ENCODE measurements at regions not wholly inside any gene's neighbourhood (a gene's known extent, or its start where the extent isn't known, plus 50 kb on each side); places are given as distances from the start of the nearest gene placed in this dataset.

DNA sequence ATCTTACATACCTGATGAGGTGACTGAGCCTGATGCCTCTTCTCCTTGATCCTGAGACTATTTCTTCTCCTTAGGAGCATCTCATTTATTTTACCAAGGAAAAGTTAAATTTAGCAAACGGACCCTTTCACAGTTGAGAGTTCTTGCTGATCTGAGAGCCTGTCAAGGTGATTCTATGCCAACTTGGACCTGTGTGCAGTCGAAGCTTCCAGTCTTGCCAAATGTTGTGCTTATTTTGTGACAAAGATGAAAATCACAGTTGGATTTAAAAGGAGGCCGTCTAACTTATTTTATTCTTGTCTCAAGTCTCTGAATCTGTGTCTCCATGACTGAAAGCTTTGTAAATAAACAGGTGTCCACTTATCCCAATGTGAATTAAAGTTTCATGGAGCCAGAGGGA is 296.3 kb upstream of the EPHA3 start:
- POLR2A ChIA-PET = no interaction called here

DNA sequence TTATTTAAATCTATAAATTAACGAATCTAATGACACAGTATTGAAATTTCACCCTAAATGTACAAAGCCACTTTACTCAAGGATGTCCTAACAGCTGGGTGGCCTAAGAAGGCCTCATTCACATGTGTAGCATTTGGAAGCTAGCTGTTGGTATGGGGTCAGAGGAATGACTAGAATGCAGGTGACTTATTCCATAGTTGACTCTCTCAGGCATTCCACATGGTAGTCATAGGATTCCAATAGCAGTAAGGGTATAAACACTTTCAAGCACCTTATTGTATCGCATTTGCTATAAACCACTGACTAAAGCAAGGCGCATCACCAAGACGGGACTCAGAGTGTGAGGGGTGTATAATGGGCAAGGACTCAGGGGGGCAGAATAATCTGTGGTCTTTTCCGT is 294.8 kb upstream of the EPHA3 start:
- no peak overlapping the region for H3K27ac ChIP-seq (ENCODE audit: low read depth in 2 of 2, low read length in 1 of 2)
- ChIA-PET POLR2A (no interaction called here), CTCF (no interaction called here)
- no peak overlapping the region for H3K4me2 ChIP-seq
- no peaks in the 10 kb centered on the region for H3K9me2 ChIP-seq
- H3K27me3 ChIP-seq (ENCODE audit: insufficient read depth) = no peaks in the 10 kb centered on the region
- no peaks in the 10 kb centered on the region for H3K79me2 ChIP-seq (ENCODE audit: insufficient read depth)
- no peaks in the 10 kb centered on the region for H4K20me1 ChIP-seq (ENCODE audit: insufficient read depth)
- H3F3A ChIP-seq (replicated peaks; ENCODE audit: insufficient read depth) = peaks cover 4% of the 10 kb centered on the region
- no peak overlapping the region for H3K4me3 ChIP-seq (ENCODE audit: low read depth in 2 of 2, low read length in 1 of 2)
- no peaks in the 10 kb centered on the region; a peak in 1 of 4 replicates for H3K4me1 ChIP-seq (ENCODE audit: control insufficient read depth in 1 of 2, insufficient read depth in 2 of 2, low read depth in 1 of 2, low read length in 1 of 2)
- H3K9me3 ChIP-seq = no peaks in the 10 kb centered on the region
- no peak overlapping the region for H3K9ac ChIP-seq
- WGBS (ENCODE audit: low lambda C conversion rate) = 25% methylated on average over 5 of the region's 5 CpGs
- TF ChIP-seq FOXJ3 (CRISPR knock-in tag; IDR thresholded peaks at IDR 0.05) (no peak), CHD2 (IDR thresholded peaks at IDR 0.05; ENCODE audit: low read length, partially characterized antibody) (no peak), ELF1 (IDR thresholded peaks at IDR 0.05) (no peak), POLR2AphosphoS5 (IDR thresholded peaks at IDR 0.05; ENCODE audit: low read depth, low read length) (no peak), TCF12 (IDR thresholded peaks at IDR 0.05) (no peak), RAD21 (IDR thresholded peaks at IDR 0.05; ENCODE audit: low read length) (no peak), FOSL2 (IDR thresholded peaks at IDR 0.05; ENCODE audit: borderline replicate concordance, low read depth) (no peak), EP300 (IDR thresholded peaks at IDR 0.05; ENCODE audit: borderline replicate concordance in 1 of 2, low read depth in 1 of 2, low read length in 1 of 2) (no peak), SMC3 (IDR thresholded peaks at IDR 0.05; ENCODE audit: low read depth, low read length) (no peak)
- TF ChIP-seq, protein P1, sequence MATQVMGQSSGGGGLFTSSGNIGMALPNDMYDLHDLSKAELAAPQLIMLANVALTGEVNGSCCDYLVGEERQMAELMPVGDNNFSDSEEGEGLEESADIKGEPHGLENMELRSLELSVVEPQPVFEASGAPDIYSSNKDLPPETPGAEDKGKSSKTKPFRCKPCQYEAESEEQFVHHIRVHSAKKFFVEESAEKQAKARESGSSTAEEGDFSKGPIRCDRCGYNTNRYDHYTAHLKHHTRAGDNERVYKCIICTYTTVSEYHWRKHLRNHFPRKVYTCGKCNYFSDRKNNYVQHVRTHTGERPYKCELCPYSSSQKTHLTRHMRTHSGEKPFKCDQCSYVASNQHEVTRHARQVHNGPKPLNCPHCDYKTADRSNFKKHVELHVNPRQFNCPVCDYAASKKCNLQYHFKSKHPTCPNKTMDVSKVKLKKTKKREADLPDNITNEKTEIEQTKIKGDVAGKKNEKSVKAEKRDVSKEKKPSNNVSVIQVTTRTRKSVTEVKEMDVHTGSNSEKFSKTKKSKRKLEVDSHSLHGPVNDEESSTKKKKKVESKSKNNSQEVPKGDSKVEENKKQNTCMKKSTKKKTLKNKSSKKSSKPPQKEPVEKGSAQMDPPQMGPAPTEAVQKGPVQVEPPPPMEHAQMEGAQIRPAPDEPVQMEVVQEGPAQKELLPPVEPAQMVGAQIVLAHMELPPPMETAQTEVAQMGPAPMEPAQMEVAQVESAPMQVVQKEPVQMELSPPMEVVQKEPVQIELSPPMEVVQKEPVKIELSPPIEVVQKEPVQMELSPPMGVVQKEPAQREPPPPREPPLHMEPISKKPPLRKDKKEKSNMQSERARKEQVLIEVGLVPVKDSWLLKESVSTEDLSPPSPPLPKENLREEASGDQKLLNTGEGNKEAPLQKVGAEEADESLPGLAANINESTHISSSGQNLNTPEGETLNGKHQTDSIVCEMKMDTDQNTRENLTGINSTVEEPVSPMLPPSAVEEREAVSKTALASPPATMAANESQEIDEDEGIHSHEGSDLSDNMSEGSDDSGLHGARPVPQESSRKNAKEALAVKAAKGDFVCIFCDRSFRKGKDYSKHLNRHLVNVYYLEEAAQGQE (IDR thresholded peaks at IDR 0.05; ENCODE audit: low read depth, low read length) = no peak
- TF ChIP-seq, protein P2, sequence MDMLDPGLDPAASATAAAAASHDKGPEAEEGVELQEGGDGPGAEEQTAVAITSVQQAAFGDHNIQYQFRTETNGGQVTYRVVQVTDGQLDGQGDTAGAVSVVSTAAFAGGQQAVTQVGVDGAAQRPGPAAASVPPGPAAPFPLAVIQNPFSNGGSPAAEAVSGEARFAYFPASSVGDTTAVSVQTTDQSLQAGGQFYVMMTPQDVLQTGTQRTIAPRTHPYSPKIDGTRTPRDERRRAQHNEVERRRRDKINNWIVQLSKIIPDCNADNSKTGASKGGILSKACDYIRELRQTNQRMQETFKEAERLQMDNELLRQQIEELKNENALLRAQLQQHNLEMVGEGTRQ (IDR thresholded peaks at IDR 0.05; ENCODE audit: borderline replicate concordance, low read depth, low read length) = no peak
- TF ChIP-seq, protein P3, sequence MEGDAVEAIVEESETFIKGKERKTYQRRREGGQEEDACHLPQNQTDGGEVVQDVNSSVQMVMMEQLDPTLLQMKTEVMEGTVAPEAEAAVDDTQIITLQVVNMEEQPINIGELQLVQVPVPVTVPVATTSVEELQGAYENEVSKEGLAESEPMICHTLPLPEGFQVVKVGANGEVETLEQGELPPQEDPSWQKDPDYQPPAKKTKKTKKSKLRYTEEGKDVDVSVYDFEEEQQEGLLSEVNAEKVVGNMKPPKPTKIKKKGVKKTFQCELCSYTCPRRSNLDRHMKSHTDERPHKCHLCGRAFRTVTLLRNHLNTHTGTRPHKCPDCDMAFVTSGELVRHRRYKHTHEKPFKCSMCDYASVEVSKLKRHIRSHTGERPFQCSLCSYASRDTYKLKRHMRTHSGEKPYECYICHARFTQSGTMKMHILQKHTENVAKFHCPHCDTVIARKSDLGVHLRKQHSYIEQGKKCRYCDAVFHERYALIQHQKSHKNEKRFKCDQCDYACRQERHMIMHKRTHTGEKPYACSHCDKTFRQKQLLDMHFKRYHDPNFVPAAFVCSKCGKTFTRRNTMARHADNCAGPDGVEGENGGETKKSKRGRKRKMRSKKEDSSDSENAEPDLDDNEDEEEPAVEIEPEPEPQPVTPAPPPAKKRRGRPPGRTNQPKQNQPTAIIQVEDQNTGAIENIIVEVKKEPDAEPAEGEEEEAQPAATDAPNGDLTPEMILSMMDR (IDR thresholded peaks at IDR 0.05) = no peak
- TF ChIP-seq, protein P4, sequence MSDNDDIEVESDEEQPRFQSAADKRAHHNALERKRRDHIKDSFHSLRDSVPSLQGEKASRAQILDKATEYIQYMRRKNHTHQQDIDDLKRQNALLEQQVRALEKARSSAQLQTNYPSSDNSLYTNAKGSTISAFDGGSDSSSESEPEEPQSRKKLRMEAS (IDR thresholded peaks at IDR 0.05; ENCODE audit: low read depth) = no peak
- no peaks in the 10 kb centered on the region for H3K36me3 ChIP-seq (replicated peaks in 1 of 2; ENCODE audit: control insufficient read depth in 1 of 2, insufficient read depth in 2 of 2, low read length in 1 of 2)
- DNase-seq = no peak
- H2AFZ ChIP-seq (ENCODE audit: low read depth) = no peak overlapping the region

More for the DNA sequence above, 296.3 kb upstream of the EPHA3 start:
- Histone ChIP-seq H3F3A (replicated peaks; ENCODE audit: insufficient read depth) (peaks cover 4% of the 10 kb centered on the region), H2AFZ (ENCODE audit: low read depth) (no peak overlapping the region), H3K4me2 (no peak overlapping the region), H3K36me3 (replicated peaks in 1 of 2; ENCODE audit: control insufficient read depth in 1 of 2, insufficient read depth in 2 of 2, low read length in 1 of 2) (no peaks in the 10 kb centered on the region), H3K9ac (no peak overlapping the region), H3K27me3 (ENCODE audit: insufficient read depth) (no peaks in the 10 kb centered on the region), H3K4me1 (ENCODE audit: control insufficient read depth in 1 of 2, insufficient read depth in 2 of 2, low read depth in 1 of 2, low read length in 1 of 2) (no peaks in the 10 kb centered on the region; a peak in 1 of 4 replicates), H3K9me2 (no peaks in the 10 kb centered on the region), H3K27ac (ENCODE audit: low read depth in 2 of 2, low read length in 1 of 2) (no peak overlapping the region), H3K9me3 (no peaks in the 10 kb centered on the region), H3K4me3 (ENCODE audit: low read depth in 2 of 2, low read length in 1 of 2) (no peak overlapping the region), H3K79me2 (ENCODE audit: insufficient read depth) (no peaks in the 10 kb centered on the region), H4K20me1 (ENCODE audit: insufficient read depth) (no peaks in the 10 kb centered on the region)
- CTCF ChIA-PET = no interaction called here
- DNase-seq = no peak
- TF ChIP-seq NRF1 (IDR thresholded peaks at IDR 0.05; ENCODE audit: low read depth, low read length) (no peak), TCF12 (IDR thresholded peaks at IDR 0.05) (no peak), GATA2 (CRISPR knock-in tag; IDR thresholded peaks at IDR 0.05) (no peak), SMC3 (IDR thresholded peaks at IDR 0.05; ENCODE audit: low read depth, low read length) (no peak), RCOR1 (IDR thresholded peaks at IDR 0.05; ENCODE audit: low read length) (no peak), NFIC (IDR thresholded peaks at IDR 0.05; ENCODE audit: borderline replicate concordance) (no peak), TEAD4 (IDR thresholded peaks at IDR 0.05; ENCODE audit: borderline replicate concordance, insufficient read depth) (no peak)
- TF ChIP-seq, protein P3 (IDR thresholded peaks at IDR 0.05) = no peak
- WGBS (ENCODE audit: low lambda C conversion rate) = 0% methylated on average over 3 of the region's 3 CpGs
